MM.1S (cell line): ENCODE measurements at regions not wholly inside any gene's neighbourhood (a gene's known extent, or its start where the extent isn't known, plus 50 kb on each side); places are given as distances from the start of the nearest gene placed in this dataset.
"Not testable (repeated sequence)": the region's sequence is repeated elsewhere in the genome, so short reads cannot be mapped to it uniquely, and the experiment has no call there.

ENCODE experiments used
- EZH2 ChIP-seq: fragments of 300-600 bp; sonication (generic); optimal IDR thresholded peaks from 2 replicates; pipeline ENCODE3; 2017; ENCODE audit warnings: low read depth, mild to moderate bottlenecking, antibody characterized with exemption, low read length, mixed read lengths
- EZH2phosphoT487 ChIP-seq: fragments of 300-600 bp; sonication (generic); IDR thresholded peaks from 2 replicates; pipeline ENCODE4 v1.6.1; 2018; ENCODE audit warnings: antibody characterized with exemption, low read length
- TF ChIP-seq, protein P1 (sequence below): fragments of 300-600 bp; sonication (generic); IDR thresholded peaks from 2 replicates; pipeline ENCODE4 v1.5.1; 2016; ENCODE audit warnings: antibody characterized with exemption, low read length, mixed read lengths

DNA sequence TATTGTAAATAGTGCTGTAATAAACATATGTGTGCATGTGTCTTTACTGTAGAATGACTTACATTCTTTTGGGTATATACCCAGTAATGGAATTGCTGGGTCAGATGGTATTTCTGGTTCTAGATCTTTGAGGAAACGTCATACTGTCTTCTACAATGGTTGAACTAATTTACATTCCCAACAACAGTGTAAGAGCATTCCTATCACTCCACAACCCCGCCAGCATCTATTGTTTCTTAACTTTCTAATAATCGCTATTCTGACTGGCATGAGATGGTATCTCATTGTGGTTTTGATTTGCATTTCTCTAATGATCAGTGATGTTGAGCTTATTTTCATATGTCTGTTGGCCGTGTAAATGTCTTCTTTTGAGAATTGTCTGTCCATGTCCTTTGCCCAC lies 873.8 kb upstream of the ACVR2A start:
- TF ChIP-seq, protein P1, sequence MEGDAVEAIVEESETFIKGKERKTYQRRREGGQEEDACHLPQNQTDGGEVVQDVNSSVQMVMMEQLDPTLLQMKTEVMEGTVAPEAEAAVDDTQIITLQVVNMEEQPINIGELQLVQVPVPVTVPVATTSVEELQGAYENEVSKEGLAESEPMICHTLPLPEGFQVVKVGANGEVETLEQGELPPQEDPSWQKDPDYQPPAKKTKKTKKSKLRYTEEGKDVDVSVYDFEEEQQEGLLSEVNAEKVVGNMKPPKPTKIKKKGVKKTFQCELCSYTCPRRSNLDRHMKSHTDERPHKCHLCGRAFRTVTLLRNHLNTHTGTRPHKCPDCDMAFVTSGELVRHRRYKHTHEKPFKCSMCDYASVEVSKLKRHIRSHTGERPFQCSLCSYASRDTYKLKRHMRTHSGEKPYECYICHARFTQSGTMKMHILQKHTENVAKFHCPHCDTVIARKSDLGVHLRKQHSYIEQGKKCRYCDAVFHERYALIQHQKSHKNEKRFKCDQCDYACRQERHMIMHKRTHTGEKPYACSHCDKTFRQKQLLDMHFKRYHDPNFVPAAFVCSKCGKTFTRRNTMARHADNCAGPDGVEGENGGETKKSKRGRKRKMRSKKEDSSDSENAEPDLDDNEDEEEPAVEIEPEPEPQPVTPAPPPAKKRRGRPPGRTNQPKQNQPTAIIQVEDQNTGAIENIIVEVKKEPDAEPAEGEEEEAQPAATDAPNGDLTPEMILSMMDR, result not testable (repeated sequence)
- TF ChIP-seq EZH2phosphoT487, EZH2: not testable (repeated sequence)
